ENCODE measurements at regions not wholly inside any gene's neighbourhood (a gene's known extent, or its start where the extent isn't known, plus 50 kb on each side); places are given as distances from the start of the nearest gene placed in this dataset.

DNA sequence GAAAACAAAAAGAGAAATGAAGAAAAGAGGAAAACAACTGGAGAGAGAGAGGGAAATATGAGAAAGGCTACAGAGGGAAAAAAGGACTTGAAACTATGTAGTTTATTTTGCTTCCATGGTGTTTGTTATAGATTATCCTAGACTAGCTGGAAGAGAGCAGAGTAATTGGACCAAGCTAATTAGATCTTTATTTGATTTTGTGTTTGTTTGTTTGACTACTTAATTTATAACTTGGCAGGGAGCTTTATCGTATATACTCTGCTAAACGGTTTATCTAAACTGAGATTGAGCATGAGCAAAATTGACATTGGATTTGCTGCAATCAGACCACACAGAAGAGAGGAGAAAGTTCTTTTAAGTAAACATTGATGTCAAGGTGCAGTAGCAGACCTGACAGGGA lies 443.8 kb upstream of the USP24 start:
- DNase-seq: no peak

DNA sequence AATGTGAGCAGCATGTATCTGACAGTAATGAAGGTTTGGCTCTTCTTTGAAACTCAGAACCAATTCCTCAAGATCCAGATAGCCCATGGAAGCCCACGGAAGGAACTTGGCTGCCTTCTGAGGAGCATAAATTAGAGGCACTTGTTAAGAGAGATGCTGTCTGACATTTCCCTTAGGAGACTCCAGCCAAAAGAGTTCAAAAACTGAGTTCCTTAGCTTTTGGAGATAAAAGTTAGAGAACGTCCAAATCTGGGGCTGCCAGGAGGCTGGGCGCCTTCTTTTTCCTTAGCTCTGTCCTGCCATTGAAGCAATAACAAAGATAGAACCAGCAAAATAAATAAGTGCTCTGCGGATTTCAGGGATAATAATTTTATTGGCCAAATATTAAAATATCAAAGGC lies 439.6 kb upstream of the USP24 start:
- no peak for DNase-seq

GRCh38 chr1:55654171-55654570 lies 439.0 kb upstream of the USP24 start:
- no peak for DNase-seq

DNA sequence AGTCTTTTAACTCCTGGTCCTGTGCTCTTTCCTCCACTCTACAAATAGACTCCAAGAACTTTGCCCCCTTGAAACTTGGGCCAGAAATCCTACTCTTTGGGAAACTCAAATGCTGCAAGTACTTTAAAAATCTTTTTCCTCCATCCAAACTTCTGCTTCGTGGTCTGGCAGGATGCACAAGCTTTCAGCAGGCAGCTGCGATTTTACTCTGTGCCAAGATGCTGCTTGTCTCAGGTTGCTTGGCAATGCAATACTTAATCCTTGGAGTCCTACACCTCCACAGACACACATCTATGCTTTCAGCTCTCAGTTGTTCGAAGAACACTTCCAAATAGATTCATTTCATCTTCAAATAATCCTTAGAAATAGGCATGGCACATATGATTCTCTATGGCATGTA lies 435.3 kb upstream of the USP24 start:
- peak; percentile 81 for DNase-seq

GRCh38 chr1:55646181-55646580 lies 431.0 kb upstream of the USP24 start:
- DNase-seq: no peak

- DNase-seq: no peak
Observed at GRCh38 chr1:55645270-55645669, 430.1 kb upstream of the USP24 start.

- DNase-seq: no peak
Observed at GRCh38 chr1:55641947-55642346, 426.8 kb upstream of the USP24 start.

- peak; percentile 57 for DNase-seq
Observed at GRCh38 chr1:55640708-55641473, 425.7 kb upstream of the USP24 start.

DNA sequence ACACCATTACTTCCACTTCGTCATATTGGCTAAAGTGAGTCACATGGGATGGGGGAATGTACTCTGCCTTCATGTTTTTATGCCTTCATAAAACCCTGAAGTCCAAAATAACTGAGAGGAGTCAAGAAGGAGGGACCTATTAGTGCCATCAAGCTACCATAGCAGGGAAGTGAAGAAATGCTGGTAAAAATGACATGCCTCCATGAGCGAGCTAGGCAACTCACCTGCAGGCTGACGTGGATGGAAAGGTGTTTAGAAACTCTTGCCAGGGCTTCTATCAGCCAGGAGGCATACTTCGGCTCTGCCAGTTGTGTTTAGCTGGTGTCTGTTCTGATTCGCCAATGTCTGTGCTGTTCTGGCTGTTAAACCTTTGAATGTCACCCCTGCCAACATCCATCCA lies 424.4 kb upstream of the USP24 start:
- DNase-seq: no peak

- no peak for DNase-seq
Observed at GRCh38 chr1:55639051-55639450, 423.9 kb upstream of the USP24 start.

DNA sequence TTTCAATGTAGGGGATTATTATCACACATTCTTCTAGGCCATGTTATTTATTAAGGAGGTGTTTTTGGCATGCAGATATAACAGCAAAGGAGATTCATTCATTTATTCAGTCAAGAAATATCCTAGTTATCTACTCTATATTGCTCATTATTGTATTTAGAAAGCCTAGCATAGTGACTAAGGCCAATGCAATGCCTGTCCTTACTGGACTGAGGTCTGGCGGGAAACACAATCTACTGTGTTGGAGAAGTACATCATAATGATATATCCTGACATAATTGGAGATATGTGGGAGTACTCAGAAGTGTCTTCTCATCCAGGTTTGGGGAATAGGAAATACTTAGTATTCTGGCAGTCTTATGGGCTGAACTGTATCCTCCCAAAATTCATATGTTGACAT lies 421.5 kb upstream of the USP24 start:
- no peak for DNase-seq

DNA sequence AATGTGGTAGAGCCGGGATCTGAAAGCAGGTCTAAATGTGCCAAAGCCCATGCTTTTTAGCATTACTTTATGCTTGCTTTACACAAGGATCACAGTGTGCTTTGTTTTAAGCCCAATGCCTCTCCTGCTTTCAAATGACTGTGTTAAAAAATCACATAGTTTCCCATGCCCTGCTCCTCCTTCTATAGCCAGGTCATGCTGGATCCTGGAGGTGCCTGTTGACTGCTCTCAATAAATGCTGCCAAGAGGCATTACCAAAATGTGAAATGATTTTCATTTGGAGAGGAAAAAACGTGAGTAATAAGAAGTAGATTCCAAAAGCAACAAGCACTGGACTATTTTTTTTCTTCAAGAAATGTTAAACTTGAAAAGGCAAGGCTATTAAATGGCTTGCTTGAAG lies 420.7 kb upstream of the USP24 start:
- DNase-seq: no peak

GRCh38 chr1:55634516-55634915 lies 419.4 kb upstream of the USP24 start:
- no peak for DNase-seq

DNA sequence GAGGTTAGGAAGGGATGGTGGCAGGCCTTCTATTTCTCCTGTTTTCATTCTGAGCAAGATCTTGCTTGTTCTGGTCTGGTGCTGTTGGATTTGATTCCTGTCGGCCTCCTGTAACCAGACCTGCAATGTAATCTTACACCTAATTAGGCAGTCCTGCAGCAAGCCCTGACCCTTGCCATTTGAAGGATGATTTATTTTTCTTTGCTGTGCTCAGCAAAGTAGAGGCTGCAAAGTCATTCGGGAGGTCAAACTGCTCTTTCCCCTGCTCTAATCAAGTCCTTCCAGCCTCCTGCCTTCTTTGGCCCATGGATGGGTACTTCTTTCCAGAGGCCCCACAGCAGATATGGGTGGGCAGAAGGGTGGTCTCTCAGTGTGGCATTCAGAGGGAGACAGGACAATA lies 417.7 kb upstream of the USP24 start:
- no peak for DNase-seq

- no peak for DNase-seq
Observed at GRCh38 chr1:55632058-55632457, 416.9 kb upstream of the USP24 start.

- DNase-seq: no peak
Observed at GRCh38 chr1:55631509-55631908, 416.3 kb upstream of the USP24 start.

DNA sequence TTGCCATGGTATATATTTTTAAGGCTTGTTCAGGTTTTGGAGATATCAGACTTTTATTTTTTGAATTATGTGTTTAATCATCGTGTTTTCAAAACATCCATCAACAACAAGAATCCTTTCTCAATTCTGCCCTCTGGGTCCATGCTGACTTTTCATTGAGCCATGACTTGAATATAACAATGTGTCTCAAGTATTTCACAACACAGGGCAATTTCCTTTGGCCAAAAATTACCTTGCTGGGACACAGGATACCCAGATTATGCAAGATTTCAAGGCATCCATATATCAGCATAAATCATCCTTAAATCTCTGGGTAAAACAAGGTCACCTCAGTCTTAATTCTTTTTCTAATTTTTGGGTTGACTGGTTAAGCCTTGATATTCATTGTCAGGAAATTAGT lies 411.2 kb upstream of the USP24 start:
- no peak for DNase-seq

DNA sequence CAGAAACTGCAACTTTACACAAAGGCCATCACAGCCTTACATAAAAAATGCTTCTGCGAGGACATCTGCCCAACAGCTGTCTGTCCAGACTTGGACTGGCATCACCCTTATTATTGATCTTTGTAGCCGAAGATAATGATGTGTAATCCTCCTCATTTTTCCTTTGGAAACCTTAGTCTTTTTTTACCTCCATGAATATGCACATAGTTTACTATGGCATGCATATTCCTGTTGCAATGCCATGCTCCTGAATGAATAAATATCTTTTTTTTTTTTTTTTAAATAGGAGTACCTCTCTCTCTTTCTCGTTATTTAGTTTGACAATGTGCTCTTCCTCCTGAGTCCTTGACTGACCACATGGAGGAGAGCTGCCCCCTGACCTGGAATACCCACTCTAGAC lies 409.6 kb upstream of the USP24 start:
- no peak for DNase-seq

GRCh38 chr1:55623311-55623710 lies 408.1 kb upstream of the USP24 start:
- peak; percentile 44 for DNase-seq

- DNase-seq: no peak
Observed at GRCh38 chr1:55622074-55622473, 406.9 kb upstream of the USP24 start.

DNA sequence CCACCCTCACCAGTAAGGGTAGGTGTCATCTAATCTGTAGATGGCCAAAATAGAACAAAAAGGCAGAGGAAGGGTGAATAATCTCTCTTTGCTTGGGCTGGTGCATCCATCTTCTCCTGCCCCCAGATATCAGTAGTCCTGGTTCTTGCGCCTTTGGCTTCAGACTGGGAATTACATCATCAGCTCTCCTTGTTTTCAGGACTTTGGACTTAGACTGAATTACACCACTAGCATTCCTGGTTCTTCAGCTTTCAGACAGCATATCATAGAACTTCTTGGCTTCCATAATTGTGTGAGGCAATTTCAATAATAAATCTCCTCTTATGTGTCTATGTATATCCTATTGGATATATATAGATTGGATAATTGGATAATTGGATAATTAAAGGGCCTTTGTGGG lies 403.0 kb upstream of the USP24 start:
- no peak for DNase-seq

DNA sequence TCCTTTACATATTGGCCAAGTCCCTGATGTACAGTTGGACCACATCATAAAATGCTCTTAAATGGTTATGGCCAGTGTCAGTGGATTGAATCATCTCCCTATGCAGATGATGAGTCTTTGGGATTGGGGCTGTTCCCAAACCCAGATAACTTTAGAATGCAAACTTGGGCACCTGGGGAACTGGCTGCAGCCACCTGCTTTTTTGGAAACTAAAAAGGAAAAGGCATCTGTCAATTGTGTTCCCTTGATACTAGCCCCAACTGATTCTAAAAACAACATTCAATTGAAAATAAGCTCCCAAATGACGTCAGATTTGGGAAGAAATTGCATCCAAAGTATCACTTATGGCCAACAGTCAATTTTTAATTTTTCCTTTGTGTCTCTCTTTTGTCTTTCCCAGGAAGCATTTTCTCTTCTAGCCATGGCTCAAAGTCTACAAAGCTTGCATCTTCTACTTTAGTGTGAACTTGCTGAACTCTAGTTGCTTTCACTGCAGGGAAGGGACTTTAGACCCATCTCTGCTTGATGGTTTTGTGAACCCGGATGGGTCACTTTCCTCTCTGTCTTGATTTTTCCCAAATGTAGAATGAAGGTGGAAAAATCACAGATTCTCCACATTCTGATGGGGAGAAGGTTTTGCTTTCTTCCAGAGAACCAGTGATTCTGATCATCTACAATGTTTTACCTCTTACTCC lies 402.3 kb upstream of the USP24 start:
- peak; percentile 79 for DNase-seq

GRCh38 chr1:55612988-55613387 lies 397.8 kb upstream of the USP24 start:
- no peak for DNase-seq

GRCh38 chr1:55611123-55611522 lies 396.0 kb upstream of the USP24 start:
- no peak for DNase-seq
